ENCODE measurements at regions not wholly inside any gene's neighbourhood (a gene's known extent, or its start where the extent isn't known, plus 50 kb on each side); places are given as distances from the start of the nearest gene placed in this dataset.
"Not testable (repeated sequence)": the region's sequence is repeated elsewhere in the genome, so short reads cannot be mapped to it uniquely, and the experiment has no call there.

GRCh38 chr14:87628780-87629179 lies 364.2 kb downstream of the GALC start:
- no peaks in the 10 kb centered on the region for H3K36me3 Mint-ChIP-seq
- no peak for ATAC-seq
- H3K9me3 Mint-ChIP-seq (ENCODE audit: low read depth), result no peaks in the 10 kb centered on the region
- H3K27me3 Mint-ChIP-seq, result no peaks in the 10 kb centered on the region
- no peak overlapping the region for H3K4me3 Mint-ChIP-seq
- CTCF ChIA-PET, result no interaction called here
- no peak overlapping the region for H3K27ac Mint-ChIP-seq
- H3K4me1 Mint-ChIP-seq, result no peaks in the 10 kb centered on the region
- no peak for DNase-seq

DNA sequence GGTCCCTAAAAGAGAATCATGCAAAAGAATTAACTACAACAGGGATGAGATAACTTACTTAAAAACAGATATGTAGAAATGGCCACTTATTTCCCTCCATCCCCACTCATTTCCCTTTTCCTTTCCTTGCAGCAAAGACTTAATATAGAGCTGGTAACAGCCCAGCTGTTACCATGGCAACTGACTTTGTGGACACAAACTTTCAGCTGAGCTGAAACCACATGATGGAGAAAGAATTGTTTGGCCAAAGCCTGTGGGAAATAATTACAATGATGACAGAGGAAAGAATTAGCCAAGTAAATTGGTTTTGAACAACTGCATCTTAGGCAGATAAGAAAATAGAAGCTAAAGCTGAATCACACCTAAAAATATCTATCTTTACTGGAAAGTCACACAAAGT lies 364.9 kb downstream of the GALC start:
- ATAC-seq (no peak), DNase-seq (no peak)
- no peaks in the 10 kb centered on the region for H3K27me3 Mint-ChIP-seq
- H3K27ac Mint-ChIP-seq, result no peak overlapping the region
- no peak overlapping the region for H3K4me3 Mint-ChIP-seq
- H3K4me1 Mint-ChIP-seq, result no peaks in the 10 kb centered on the region
- CTCF ChIA-PET, result interaction anchor here (2.6 kb wide), 1 partner anchor 12 kb away, joined by 8 read pairs; no protein-coding TSS in a partner anchor
- H3K36me3 Mint-ChIP-seq, result no peaks in the 10 kb centered on the region
- no peaks in the 10 kb centered on the region for H3K9me3 Mint-ChIP-seq (ENCODE audit: low read depth)

GRCh38 chr14:87626266-87626665 lies 366.7 kb downstream of the GALC start:
- H3K9me3 Mint-ChIP-seq (ENCODE audit: low read depth), result peaks cover 8% of the 10 kb centered on the region
- no peaks in the 10 kb centered on the region for H3K4me1 Mint-ChIP-seq
- CTCF ChIA-PET, result interaction anchor here (2.6 kb wide), 1 partner anchor 10 kb away, joined by 8 read pairs; no protein-coding TSS in a partner anchor
- no peaks in the 10 kb centered on the region for H3K36me3 Mint-ChIP-seq
- no peak for ATAC-seq
- DNase-seq, result no peak
- no peak overlapping the region for H3K4me3 Mint-ChIP-seq
- no peak overlapping the region for H3K27ac Mint-ChIP-seq
- H3K27me3 Mint-ChIP-seq, result no peaks in the 10 kb centered on the region

GRCh38 chr14:87623616-87624015 lies 369.4 kb downstream of the GALC start:
- Mint-ChIP-seq H3K27me3 (no peaks in the 10 kb centered on the region), H3K9me3 (ENCODE audit: low read depth) (peaks cover 14% of the 10 kb centered on the region), H3K27ac (no peak overlapping the region), H3K36me3 (no peaks in the 10 kb centered on the region), H3K4me3 (no peak overlapping the region), H3K4me1 (no peaks in the 10 kb centered on the region)
- DNase-seq (no peak), ATAC-seq (no peak)
- CTCF ChIA-PET, result no interaction called here

DNA sequence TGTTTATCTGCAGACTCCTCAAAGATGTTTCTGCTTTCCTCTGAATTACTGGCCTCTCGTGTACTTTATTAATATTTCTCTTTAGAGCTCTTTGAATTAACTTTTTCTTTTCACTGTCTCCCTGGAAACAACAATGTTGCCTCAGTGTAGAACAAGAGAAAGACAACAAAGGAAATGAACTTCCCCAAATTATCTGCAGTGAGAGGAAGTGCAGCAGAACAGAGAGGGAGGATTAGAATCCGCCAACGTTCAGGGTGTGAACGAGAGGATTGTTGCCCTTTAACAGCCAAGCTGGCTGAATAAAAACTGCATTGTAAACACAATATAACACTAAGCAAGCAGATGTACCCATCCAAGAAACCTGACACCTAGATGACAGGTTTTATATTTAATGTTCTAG lies 375.9 kb downstream of the GALC start:
- Mint-ChIP-seq H3K36me3 (no peaks in the 10 kb centered on the region), H3K27me3 (no peaks in the 10 kb centered on the region), H3K9me3 (ENCODE audit: low read depth) (peaks cover 8% of the 10 kb centered on the region), H3K4me1 (no peaks in the 10 kb centered on the region), H3K27ac (no peak overlapping the region), H3K4me3 (no peak overlapping the region)
- DNase-seq (no peak), ATAC-seq (no peak)
- CTCF ChIA-PET, result interaction anchor here (2.8 kb wide), 1 partner anchor 10 kb away, joined by 8 read pairs; no protein-coding TSS in a partner anchor

DNA sequence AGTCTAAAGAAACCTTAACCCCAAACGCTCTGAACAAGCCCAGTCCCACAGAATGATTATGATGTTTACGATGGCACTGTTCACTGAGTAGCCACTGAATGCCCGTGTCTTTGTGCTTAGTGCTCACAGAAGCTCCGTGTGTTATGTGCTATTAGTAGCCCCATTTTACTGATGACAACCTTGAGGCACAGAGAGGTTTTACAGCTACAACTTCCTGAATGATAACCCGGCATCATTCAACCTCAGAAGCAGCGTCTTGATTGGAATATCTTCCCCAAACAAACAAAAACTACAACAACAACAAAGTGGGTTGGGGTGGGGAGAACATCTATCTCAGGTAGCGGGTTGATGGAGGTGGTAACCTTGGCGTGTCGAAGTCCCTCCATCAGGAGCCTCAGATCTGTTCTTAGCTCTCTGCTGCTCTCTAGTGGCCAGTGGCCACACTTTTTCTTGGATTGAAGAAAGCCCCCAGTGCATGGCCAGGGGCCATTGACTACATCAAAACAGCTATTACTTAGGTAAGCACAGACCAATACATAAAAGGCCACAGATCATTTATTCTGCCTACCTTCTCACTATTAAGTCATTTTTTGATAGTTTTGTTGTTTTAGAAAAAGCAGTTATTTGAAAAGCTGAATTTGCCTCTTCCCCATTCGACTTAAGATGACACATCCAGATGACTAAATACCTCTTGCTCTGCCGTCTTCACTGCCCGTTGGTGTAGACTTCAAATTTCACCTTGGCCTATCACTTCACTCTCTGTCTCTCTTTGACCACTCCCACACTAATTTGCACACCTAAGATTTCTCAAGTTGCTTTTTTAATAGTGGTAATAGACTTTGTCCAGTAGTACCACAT lies 376.9 kb downstream of the GALC start:
- H3K27ac Mint-ChIP-seq, result no peak overlapping the region
- H3K27me3 Mint-ChIP-seq, result no peaks in the 10 kb centered on the region
- no peak overlapping the region for H3K4me3 Mint-ChIP-seq
- DNase-seq, result peak; percentile 56
- no peak for ATAC-seq
- CTCF ChIA-PET, result interaction anchor here (0.6 to 2.8 kb wide), 3 partner anchors 11 to 19 kb away, joined by 4 to 8 read pairs (median 4); no protein-coding TSS in a partner anchor
- peaks cover 6% of the 10 kb centered on the region for H3K9me3 Mint-ChIP-seq (ENCODE audit: low read depth)
- no peaks in the 10 kb centered on the region for H3K4me1 Mint-ChIP-seq
- no peaks in the 10 kb centered on the region for H3K36me3 Mint-ChIP-seq

- no peaks in the 10 kb centered on the region for H3K4me1 Mint-ChIP-seq
- DNase-seq, result no peak
These were observed 377.9 kb downstream of the GALC start for GRCh38 chr14:87615047-87615446.

GRCh38 chr14:87613881-87614280 lies 379.1 kb downstream of the GALC start:
- no peak overlapping the region for H3K27ac Mint-ChIP-seq
- no peak overlapping the region for H3K4me3 Mint-ChIP-seq
- CTCF ChIA-PET, result no interaction called here
- no peaks in the 10 kb centered on the region for H3K9me3 Mint-ChIP-seq (ENCODE audit: low read depth)
- H3K36me3 Mint-ChIP-seq, result no peaks in the 10 kb centered on the region
- ATAC-seq (no peak), DNase-seq (no peak)
- H3K27me3 Mint-ChIP-seq, result no peaks in the 10 kb centered on the region
- no peaks in the 10 kb centered on the region for H3K4me1 Mint-ChIP-seq

More at GRCh38 chr14:87615047-87615446, 377.9 kb downstream of the GALC start:
- Mint-ChIP-seq H3K27me3 (no peaks in the 10 kb centered on the region), H3K27ac (no peak overlapping the region), H3K9me3 (ENCODE audit: low read depth) (no peaks in the 10 kb centered on the region), H3K36me3 (no peaks in the 10 kb centered on the region), H3K4me3 (no peak overlapping the region)
- CTCF ChIA-PET, result interaction anchor here (2.8 kb wide), 1 partner anchor 12 kb away, joined by 8 read pairs; no protein-coding TSS in a partner anchor
- ATAC-seq, result no peak

DNA sequence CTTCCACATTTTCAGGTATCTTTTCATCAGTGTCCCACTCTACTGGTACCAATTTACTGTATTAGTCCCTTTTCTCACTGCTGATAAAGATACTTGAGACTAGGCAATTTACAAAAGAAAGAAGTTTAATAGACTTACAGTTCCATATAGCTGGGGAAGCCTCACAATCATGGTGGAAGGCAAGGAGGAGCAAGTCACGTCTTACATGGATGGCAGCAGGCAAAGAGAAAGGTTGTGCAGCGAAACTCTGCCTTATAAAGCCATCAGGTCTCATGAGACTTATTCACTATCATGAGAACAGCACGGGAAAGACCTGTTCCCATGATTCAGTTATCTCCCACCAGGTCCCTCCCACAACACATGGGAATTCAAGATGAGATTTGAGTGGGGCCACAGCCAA lies 385.9 kb downstream of the GALC start:
- H3K4me1 Mint-ChIP-seq, ATAC-seq, H3K36me3 Mint-ChIP-seq, H3K27ac Mint-ChIP-seq, CTCF ChIA-PET, DNase-seq, H3K4me3 Mint-ChIP-seq, H3K27me3 Mint-ChIP-seq: not testable (repeated sequence)
- peaks cover 14% of the 10 kb centered on the region for H3K9me3 Mint-ChIP-seq (ENCODE audit: low read depth)

DNA sequence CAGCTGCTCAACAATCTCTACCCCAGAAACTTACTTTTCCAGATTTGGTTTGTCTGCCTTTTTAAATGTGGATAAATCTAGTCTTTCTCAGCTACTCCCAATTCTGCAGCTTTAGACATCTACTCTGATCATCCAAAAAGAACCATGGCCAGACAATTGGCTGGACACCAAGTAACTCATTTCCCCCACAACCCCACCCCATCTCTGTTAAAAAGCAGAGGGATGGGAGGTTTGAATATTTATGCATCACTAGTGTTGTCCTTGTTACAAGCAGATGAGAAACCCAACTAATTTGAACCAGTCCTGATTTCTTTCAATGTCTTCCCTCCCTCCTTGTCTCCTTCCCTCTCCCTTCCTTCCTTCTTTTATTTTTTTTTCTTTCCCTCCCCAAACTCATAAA lies 391.9 kb downstream of the GALC start:
- CTCF ChIA-PET, result no interaction called here
- H3K27ac Mint-ChIP-seq, result no peak overlapping the region
- no peaks in the 10 kb centered on the region for H3K27me3 Mint-ChIP-seq
- DNase-seq (no peak), ATAC-seq (no peak)
- H3K4me3 Mint-ChIP-seq, result no peak overlapping the region
- peaks cover 6% of the 10 kb centered on the region for H3K9me3 Mint-ChIP-seq (ENCODE audit: low read depth)
- no peaks in the 10 kb centered on the region for H3K36me3 Mint-ChIP-seq
- H3K4me1 Mint-ChIP-seq, result no peaks in the 10 kb centered on the region

- CTCF ChIA-PET, result no interaction called here
- Mint-ChIP-seq H3K36me3 (no peaks in the 10 kb centered on the region), H3K4me1 (no peaks in the 10 kb centered on the region), H3K4me3 (no peak overlapping the region), H3K27ac (no peak overlapping the region), H3K27me3 (no peaks in the 10 kb centered on the region), H3K9me3 (ENCODE audit: low read depth) (peaks cover 4% of the 10 kb centered on the region)
- ATAC-seq (no peak), DNase-seq (no peak)
These were observed 392.7 kb downstream of the GALC start for GRCh38 chr14:87600240-87600639.

- Mint-ChIP-seq H3K4me1 (no peaks in the 10 kb centered on the region), H3K9me3 (ENCODE audit: low read depth) (no peaks in the 10 kb centered on the region), H3K36me3 (no peaks in the 10 kb centered on the region), H3K27ac (no peak overlapping the region), H3K27me3 (no peaks in the 10 kb centered on the region), H3K4me3 (no peak overlapping the region)
- DNase-seq, result no peak
- no peak for ATAC-seq
- CTCF ChIA-PET, result no interaction called here
These were observed 411.7 kb downstream of the GALC start for GRCh38 chr14:87581298-87581697.

GRCh38 chr14:87579036-87579435 lies 413.9 kb downstream of the GALC start:
- ATAC-seq (no peak), DNase-seq (no peak)
- Mint-ChIP-seq H3K36me3 (no peaks in the 10 kb centered on the region), H3K27ac (no peak overlapping the region), H3K4me1 (no peaks in the 10 kb centered on the region), H3K9me3 (ENCODE audit: low read depth) (no peaks in the 10 kb centered on the region), H3K4me3 (no peak overlapping the region), H3K27me3 (no peaks in the 10 kb centered on the region)
- CTCF ChIA-PET, result no interaction called here

GRCh38 chr14:87575378-87575777 lies 417.6 kb downstream of the GALC start:
- CTCF ChIA-PET, result no interaction called here
- Mint-ChIP-seq H3K36me3 (no peaks in the 10 kb centered on the region), H3K9me3 (ENCODE audit: low read depth) (no peaks in the 10 kb centered on the region), H3K27ac (no peak overlapping the region), H3K27me3 (no peaks in the 10 kb centered on the region), H3K4me3 (no peak overlapping the region), H3K4me1 (no peaks in the 10 kb centered on the region)
- ATAC-seq (no peak), DNase-seq (no peak)

Measured in activated CD8-positive, alpha-beta memory T cell treated with anti-CD3 and anti-CD28 coated beads, Interleukin-2, amount 10 ng/mL, durations not matched to agents 7 days and 5 days (primary cell).